ENCODE measurements at regions not wholly inside any gene's neighbourhood (a gene's known extent, or its start where the extent isn't known, plus 50 kb on each side); places are given as distances from the start of the nearest gene placed in this dataset.

DNA sequence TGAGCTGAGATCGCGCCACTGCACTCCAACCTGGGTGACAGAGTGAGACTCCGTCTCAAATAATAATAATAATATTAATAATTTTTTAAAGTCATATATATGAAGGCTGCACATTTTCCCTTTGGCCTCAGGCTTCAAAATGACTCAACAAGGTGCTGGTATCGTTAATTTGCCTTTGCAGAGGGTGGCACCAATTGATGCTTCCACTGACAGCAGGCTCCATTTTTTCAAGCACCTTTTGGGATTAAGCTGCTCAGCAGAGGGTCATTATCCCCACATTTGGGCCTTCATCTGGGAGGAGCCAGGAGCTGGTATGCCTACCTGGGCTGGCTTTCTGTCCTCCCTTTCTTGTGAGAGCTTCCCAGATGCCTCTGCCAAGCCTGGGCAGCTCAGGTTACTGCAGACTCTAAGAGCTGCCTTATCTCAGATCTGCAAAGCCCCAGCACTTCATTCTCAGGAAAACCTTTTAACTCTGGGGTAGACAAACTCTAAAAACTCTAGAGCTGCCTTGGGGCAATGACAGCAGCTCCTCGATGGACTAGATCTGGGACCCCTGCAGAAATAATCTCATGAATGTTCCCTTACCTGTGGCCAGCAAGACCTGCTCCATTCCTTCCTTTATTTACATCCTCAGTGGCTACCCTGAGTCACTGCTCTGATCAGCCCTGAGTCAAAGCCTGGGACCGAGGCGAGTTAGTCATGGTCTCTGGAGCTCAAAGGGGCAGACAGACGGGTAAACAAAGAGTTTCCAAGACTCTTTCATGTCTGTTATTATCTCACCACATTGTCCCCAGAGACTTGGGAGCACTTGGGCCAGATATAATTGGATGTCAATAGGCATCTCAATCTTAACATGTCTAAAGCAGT lies 80.0 kb upstream of the EYA2 start:
- DNase-seq = peak in 1 of 2 experiments; percentile 3

DNA sequence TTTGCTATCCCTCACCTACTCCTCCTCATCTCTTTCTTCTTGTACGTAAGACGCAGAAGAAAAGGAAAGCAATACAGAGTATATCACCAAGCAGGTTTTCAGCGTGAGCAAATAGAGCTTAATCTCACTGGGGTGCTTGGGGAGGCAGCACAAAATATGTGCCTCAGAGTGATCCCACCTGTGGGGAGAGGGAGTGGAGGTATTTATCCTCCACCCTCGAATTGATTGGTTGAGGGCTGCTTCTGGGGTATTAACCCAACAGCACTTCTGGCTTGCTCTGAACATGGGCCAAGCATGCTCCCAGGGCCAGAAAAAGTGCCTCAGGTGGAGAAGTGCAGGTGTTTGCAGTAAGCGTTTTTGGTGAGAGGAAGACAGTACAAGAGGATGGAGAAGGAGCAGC lies 78.5 kb upstream of the EYA2 start:
- no peak for DNase-seq

- no peak for DNase-seq
These were observed 77.6 kb upstream of the EYA2 start for GRCh38 chr20:46816886-46817638.

DNA sequence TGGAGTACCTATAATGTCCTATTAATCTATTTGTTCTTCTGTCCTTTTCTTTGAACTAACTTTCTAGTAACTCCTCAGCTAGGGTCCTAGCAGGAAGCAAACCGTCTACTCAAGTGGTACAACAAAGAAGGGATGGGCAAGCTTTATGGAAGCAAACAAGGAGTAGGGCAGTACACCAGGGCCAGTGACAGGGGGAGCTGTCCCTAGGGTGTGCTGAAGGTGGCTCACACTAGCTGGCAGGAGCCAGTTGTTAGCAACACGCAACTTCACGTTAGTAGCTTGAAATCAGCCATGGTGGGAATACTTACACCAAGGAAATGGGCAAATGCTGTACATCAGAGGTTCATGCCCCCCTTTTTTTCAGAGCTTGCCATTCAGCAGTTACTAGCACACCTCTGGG lies 74.0 kb upstream of the EYA2 start:
- no peak for DNase-seq

GRCh38 chr20:46823271-46823751 lies 71.3 kb upstream of the EYA2 start:
- no peak for DNase-seq

DNA sequence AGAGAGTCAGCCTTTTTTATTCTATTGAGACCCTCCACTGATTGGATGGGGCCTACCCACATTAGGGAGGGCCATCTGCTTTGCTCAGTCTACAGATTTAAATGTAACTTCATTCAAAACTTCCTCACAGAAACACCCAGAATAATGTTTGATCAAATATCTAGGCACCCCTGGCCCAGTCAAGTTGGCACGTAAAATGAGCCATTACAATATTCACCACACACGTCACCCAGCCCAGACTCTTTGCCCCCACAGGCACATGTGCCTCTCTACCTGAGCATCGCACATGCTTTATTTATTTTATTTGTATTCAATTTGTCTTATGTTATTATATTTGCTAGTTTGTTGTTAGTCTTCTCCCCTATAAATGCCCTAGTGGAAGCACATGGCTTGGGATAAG lies 70.9 kb upstream of the EYA2 start:
- DNase-seq = no peak

- DNase-seq = no peak
These were observed 68.2 kb upstream of the EYA2 start for GRCh38 chr20:46826343-46826984.

- DNase-seq = no peak
These were observed 66.8 kb upstream of the EYA2 start for GRCh38 chr20:46827718-46828458.

- no peak for DNase-seq
These were observed 66.2 kb upstream of the EYA2 start for GRCh38 chr20:46828471-46828870.

- no peak for DNase-seq
These were observed 63.6 kb upstream of the EYA2 start for GRCh38 chr20:46830886-46831632.

DNA sequence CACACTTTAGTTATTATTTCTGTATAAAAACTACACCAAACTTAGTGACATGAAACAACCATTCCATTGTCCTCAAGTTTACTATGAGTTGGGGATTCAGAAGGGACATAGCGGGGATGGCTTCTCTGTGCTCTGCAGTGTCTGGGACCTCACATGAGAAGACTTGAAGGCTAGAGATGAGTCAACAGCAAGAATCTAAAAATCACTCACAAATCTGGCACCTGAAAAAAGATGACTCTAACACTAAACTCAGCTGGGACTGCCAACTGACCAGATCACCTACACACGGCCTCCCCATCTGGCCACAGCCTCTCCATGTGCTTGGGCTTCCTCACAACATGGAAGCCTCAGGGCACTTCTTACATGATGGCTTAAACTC lies 63.0 kb upstream of the EYA2 start:
- no peak for DNase-seq

DNA sequence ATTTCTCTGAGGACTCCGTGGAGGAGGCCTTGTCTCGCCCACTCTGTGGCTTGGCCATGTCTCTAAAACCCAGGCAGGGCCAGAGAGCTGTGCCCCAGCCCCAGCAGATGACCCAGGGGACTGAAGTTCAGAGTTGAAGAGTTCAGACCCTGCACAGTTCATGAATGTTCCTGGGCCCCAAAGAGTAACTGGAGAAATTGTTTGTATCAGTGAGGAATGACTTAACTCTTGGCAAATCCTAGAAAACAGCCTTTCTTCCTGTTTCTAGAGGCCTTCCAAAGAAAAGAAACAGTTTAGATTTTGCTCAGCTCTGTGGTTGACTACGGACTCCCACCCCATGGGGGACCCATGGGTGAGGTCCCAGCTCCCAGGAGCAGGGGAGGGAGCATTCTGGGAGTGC lies 62.1 kb upstream of the EYA2 start:
- DNase-seq = no peak

- DNase-seq = no peak
These were observed 61.3 kb upstream of the EYA2 start for GRCh38 chr20:46833360-46833759.

- DNase-seq = no peak
These were observed 59.2 kb upstream of the EYA2 start for GRCh38 chr20:46835418-46835817.

DNA sequence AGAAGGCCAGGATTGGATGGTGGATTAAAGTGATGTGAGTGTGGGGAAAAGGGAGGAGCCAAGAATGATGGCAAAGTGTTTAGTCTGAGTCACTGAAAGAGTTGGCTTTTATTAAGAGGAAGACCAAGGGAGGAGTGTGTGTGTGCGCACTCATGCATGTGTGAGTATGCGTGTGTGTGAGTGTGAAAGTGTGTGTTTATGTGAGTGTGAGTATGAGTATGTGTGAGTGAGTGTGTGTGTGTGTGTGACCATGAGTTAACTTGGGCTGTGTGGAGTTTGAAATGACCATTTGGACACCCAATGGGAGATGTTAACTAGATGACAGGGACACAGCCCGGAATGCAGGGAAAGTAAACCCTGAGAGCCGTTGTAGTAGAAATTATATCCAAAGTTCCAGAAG lies 57.6 kb upstream of the EYA2 start:
- DNase-seq = no peak

DNA sequence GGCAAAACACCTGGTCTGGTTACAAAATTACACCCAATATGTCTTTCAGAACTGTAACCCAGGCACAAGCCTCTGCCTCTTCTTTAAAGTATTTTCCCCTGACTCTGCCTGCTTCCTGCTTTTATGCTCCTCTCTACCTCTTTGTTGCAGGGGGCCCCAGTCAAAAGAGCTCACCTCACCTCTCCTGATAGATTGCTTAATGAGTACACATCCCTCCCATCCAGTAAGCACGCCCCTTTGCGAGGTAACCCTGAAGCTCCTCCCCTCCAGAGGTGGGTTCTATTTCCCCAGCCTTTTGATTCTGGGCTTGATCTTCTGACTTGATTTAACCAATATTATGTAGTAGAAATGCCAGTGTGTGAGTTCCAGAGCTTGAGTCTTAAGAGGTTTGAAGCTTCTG lies 56.6 kb upstream of the EYA2 start:
- DNase-seq = no peak

- no peak for DNase-seq
These were observed 54.5 kb upstream of the EYA2 start for GRCh38 chr20:46840054-46840729.

All from activated CD4-positive, alpha-beta T cell treated with anti-CD3 and anti-CD28 coated beads, Interleukin-2, amount 50 U/mL, for 48 hours (primary cell).